ENCODE measurements at regions not wholly inside any gene's neighbourhood (a gene's known extent, or its start where the extent isn't known, plus 50 kb on each side); places are given as distances from the start of the nearest gene placed in this dataset.
"Not testable (repeated sequence)": the region's sequence is repeated elsewhere in the genome, so short reads cannot be mapped to it uniquely, and the experiment has no call there.

DNA sequence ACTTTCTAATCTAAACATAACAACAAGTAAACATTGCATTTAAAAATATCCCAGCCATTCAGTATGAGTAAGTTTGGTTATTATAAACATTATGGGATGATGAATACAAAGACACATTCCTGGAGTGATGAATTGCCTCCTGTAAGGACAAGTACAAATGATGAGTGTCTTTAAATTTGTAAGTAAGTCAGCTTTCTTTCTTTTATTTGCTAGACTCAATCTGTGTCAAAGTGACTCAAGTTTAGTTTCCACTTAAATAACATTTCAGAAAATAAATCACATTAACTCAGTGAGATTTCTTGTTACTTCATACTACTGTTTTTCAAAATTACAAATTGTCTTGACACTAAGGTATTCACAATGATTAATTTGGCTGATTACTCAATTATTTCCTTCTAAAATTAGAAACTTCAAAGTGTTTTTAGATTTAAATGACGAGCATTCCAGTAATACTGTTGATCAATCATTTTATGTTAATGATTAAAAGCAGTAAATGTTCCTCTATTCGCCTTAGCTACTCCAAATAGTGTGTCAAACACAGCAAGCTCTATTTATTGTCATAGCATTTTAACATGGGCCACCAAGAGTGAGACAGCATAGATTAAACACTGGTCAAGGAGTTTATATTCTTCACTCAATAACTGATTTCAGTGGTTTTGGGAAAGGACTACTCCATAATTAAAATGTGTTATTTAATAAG, 658.0 kb upstream of the MDGA2 start:
- no peak for DNase-seq

DNA sequence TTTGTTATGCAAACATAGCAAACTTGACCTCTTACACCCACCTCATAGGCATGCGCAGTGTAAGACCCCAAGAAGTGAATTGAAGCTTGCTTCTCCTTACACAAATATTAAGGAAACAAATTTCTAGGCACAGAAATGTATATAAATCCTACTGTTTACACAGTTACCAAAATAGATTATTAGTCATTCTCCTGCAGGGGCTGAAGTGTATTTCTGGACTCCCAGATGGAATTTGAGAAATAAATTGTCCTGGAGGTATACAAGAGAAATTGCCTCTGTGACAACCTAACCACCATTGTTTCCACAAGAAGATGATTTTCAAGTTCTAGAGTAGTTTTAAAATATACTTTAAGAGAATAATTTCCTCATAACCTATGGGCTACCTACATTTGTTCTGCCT, 656.0 kb upstream of the MDGA2 start:
- no peak for DNase-seq

DNA sequence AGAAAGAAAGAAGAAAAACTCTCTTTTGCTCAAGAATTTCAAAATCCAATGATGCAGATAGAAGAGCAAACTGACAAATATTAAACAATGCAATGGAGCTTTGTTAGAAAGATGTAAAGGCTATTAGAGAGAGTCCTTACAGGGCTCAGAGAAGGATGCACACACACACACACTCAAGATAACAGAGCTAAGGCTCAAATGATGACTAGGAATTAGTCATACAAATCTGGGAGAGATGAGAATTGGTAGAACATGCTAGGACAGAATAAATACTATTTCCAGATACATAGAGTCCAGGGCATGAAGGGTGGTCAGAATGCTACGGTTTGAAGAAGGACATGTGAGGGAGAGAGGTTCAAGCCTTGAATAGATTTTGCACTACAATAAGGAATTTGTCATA, 650.1 kb upstream of the MDGA2 start:
- DNase-seq = no peak

DNA sequence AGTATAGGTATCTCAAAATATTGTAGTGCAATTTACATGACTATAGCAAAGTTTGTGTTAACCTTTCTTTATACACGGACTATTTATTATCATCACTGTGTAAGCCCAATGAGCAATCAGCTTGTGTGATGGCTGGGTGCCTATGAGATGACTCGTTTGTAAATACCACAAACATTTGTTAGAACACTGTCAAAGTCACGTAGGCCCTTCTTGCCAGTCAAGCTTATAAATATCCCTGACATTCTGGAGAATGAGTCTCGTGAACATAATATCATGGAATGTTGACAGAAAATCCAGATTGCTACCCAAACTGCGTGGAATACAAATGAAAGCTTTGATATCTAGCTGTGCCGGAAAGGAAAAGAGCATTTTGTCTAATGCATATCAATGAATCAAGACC, 648.3 kb upstream of the MDGA2 start:
- DNase-seq = no peak

DNA sequence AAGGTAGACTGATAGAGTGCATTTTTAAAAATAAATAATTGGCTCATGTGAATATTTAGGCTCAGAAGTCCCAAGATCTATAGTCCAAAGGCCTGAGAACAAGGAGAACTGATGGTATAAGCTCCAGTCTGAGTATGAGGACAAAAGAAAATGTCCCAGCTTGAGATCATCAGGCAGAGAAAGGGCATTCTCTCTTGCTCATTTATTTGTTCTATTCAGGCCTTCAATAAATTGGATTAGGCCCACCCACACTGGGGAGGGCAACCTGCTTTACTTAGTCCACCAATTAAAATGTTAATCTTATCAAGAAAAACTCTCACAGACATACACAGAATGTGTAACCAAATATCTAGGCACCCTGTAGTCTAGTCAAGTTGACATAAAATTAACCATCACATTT, 644.4 kb upstream of the MDGA2 start:
- no peak for DNase-seq

DNA sequence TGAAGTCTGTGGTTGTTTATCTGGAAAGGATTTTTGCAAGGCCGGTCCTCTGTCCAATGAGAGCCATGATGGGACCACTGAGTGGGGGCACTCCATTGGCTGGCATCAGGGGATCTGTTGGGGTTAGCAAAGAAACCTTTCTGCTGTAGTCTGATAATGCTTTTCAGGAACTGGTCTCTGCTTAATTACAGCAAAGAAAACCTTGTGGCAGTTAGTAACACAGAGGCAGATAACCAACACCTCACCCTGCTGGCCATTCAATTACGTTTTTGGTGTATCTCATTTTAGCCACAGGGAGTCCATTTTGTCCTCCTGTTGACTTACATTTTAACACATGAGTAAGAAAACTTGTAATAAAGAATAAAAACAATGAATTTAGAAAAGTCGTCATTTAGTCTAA, 629.3 kb upstream of the MDGA2 start:
- DNase-seq = no peak

DNA sequence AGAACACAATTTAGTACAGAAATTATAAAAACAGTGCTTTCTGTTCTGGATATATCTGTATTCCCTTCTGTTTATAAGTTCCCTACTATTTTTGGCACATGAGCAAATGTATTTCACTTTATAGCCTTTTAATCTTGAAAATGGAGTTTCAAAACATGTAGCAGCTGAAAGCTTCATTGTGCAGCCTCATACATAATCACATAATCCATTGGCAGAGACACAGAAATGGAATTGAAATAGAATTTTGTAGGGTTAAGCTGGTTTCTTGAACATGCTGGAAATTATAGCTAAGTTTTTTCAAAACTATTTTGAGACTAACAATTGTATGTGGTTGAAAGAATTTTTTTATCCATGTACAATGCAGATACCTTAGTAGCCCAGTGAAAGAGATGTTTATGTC, 614.3 kb upstream of the MDGA2 start:
- DNase-seq = no peak

DNA sequence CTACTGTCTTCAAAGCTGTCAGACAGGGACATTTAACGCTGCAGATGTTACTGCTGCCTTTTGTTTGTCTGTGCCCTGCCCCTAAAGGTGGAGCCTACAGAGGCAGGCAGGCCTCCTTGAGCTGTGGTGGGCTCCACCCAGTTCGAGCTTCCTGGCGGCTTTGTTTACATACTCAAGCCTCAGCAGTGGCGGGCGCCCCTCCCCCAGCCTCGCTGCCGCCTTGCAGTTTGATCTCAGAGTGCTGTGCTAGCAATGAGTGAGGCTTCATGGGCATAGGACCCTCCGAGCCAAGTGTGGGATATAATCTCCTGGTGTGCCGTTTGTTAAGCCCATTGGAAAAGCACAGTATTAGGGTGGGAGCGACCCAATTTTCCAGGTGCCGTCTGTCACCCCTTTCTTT, 609.8 kb upstream of the MDGA2 start:
- DNase-seq = not testable (repeated sequence)

DNA sequence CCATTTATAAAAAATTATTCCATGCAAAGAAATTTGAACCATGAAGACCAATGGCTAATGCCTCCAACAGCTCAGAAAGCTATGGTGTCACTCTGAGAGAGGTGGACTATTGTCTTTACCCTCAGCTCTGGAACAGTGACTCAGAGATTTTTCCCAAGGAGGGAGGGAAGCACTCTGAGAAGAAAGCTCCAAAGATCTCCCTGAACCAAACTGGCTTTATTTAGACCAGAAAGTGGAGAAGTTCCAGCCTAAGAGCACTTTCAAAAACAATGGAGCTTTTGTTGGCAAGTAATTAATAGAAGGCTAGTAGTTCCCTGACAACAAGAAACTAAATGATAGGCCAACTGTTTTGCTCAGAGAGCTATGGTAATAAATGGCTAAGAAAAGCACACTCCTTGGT, 599.9 kb upstream of the MDGA2 start:
- DNase-seq = no peak

DNA sequence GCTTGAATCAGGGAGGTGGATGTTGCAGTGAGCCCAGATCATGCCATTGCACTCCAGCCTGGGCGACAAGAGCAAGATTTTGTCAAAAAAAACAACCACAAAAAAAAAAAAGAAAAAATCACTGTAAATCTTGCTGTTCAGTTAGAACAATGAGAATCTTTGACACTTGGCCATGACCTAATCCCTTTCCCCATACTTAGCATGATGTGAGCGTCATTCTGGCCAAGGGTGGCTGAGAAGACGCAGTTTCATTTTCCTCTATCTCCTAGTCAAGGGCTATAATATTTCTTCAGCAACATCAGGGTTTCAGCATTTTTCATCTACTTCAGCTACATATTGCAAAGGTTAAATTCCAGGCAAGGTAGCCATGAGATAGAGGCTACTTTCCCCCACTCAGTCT, 599.4 kb upstream of the MDGA2 start:
- DNase-seq = no peak

DNA sequence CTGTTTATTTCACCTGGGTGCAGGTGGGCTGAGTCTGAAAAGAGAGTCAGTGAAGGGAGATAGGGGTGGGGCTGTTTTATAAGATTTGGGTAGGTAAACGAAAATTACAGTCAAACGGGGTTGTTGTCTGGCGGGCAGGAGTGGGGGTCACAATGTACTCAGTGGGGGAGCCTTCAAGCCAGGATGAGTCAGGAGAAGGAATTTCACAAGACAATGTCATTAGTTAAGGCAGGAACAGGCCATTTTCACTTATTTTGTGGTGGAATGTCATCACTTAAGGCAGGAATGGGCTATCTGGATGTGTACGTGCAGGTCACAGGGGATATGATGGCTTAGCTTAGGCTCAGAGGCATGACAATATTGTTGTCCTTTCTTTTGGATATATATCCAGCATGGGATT, 592.5 kb upstream of the MDGA2 start:
- not testable (repeated sequence) for DNase-seq

DNA sequence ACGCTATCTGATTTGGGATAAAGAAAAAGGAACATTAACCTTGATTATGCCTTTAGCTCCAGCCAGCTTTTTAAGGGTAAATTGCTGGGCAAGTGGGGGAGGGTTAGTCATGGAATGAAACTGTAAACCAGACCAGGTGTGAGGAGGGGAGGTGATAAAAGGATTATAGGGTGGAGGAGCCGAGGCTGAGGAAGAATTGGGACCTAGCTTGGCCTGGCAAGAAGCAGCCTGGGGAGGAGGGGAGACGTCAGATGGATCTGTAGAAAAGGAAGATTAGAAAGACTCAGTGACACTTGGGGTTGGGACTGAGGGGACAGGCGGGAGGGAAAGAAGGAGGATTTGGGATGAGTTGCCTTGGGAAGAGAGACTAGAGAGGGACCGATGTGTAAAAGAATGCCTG, 590.8 kb upstream of the MDGA2 start:
- not testable (repeated sequence) for DNase-seq

DNA sequence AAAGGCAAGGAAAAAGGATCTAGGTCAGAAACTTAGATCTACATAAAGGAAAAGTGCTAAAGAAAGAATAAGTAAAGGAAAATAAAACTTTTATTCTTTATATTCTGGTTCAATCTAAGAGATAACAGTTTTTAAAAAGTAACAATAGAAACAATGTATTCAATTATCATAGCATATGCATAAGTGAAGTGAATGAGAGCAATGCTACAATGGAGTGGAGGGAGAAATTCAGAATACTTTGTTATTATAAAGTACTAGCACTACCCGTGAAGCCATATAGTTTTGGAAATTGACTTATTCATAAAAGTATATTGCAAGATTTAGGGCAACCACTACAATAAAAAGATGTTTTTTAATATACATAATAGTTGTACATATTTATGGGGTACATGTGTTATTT, 586.0 kb upstream of the MDGA2 start:
- no peak for DNase-seq

DNA sequence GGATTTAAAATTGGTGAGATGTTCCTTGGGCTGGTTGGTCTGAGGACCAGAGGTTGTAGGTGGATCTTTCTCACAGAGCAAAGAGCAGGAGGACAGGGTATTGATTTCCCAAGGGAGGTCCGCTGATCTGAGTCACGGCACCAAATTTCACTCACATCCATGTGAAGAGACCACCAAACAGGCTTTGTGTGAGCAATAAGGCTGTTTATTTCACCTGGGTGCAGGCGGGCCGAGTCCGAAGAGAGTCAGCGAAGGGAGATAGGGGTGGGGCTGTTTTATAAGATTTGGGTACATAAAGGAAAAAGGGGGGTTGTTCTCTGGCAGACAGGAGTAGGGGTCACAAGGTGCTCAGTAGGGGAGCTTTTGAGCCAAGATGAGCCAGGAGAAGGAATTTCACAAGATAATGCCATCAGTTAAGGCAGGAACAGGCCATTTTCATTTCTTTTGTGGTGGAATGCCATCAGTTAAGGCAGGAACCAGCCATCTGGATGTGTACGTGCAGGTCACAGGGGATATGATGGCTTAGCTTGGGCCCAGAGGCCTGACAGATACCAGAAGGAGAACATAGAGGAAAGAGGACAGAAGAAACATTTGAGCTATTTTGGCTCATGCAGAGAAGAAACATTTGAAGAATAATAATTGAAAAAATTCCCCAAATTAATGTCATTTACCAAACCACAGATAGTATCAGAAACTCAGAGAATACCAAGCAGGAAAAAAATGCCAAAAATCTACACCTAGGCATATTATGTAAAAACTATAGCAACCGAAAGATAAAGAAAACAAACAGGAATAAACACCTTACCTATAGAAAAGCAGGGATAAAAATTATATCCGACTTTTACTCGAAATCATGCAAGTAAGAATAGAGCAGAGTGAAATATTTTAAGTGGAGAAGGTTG, 585.2 kb upstream of the MDGA2 start:
- DNase-seq = not testable (repeated sequence)

DNA sequence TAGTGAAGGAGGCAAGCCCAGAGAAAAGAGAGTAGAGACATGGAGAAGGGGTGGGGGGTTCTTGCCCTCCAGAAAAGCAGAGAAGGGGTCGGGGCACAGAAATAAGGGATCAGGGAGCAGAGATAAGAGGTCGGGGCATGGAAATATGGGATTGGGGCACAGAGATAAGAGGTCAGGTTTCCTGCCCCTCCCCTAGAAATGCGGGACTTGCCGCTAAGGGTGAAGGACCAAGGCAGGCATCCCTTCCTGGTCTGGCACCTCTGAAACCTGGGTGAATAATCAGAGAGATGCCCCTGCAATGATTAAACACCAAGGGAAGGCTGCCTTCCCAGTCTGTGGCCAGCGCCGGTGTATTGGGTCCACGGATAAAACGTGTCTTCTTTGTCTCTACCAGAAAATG, 584.5 kb upstream of the MDGA2 start:
- DNase-seq = not testable (repeated sequence)

DNA sequence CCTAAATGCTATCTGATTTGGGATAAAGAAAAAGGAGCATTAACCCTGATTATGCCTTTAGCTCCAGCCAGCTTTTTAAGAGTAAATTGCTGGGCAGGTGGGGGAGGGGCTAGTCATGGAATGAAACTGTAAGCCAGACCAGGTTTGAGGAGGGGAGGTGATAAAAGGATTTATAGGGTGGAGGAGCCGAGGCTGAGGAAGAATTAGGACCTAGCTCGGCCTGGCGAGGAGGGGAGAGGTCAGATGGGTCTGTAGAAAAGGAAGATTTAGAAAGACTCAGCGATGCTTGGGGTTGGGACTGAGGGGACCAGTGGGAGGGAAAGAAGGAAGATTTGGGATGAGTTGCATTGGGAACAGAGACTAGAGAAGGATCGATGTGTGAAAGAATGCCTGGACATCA, 583.8 kb upstream of the MDGA2 start:
- not testable (repeated sequence) for DNase-seq

DNA sequence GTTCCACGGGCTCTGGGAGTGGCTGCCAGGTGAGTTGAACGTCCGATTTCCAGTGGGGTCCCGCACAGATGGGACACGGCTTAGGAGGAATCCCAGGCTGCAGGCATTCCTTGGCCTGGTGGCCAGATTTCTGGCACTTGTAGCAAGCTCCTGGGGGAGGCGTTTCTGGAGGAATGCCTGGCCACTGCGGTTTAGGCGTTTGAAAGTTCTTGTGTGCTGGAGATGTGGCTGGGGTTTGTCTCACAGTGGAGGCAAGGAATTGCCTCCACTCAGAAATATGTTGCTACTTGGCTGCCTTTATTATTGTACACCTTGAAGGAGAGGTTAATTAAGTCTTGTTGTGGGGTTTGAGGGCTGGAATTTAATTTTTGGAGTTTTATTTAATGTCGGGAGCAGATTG, 583.3 kb upstream of the MDGA2 start:
- DNase-seq = not testable (repeated sequence)

DNA sequence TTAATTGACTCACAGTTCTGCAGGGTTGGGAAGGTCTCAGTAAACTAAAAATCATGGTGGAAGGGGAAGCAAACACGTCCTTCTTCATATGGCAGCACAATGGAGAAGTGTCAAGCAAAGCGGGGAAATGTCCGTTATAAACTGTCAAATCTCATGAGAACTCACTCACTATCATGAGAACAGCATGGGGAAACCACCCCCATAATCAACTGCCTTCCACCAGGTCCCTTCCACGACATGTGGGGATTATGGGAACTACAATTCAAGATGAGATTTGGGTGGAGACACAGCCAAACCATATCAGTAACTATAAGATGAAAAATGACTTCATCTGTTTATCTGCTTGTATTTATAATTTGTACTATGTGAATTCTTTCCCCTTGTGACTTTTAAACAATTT, 577.6 kb upstream of the MDGA2 start:
- DNase-seq = no peak

DNA sequence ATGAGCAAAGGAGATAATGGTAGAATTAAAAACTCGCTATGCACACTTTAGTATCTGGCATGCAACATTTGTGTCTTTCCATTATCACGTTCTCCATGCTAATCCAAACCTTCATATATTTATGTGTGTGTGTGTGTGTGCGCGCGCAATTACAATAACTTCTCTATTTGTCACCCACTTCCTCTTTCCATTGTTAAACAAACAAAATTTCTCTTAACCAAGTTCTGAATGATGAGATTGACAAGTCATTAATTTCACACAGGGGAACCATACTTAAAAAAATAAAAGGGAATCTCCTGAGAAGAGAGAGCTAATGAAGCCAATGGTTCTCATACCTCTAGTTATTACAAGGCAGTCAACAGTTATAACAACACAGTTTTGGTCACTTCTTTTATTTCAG, 575.9 kb upstream of the MDGA2 start:
- no peak for DNase-seq

DNA sequence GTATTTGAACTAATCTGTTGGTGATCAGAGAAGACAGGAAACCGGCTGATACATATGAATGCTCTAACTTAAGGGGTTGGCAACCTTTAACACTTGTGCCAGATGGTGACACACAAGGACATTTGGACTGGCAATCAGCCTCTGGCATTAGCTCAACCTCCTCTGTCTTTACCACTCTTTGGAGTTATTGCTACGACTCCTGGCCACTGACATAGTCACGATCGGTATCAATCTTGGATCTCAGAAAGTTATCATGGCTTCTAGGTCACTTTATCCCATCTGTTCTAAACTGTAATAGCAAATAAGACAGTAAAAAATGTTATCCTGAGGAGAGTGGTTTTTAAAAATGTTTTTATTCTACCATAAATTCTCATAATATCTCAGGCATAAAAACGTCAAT, 575.2 kb upstream of the MDGA2 start:
- no peak for DNase-seq

DNA sequence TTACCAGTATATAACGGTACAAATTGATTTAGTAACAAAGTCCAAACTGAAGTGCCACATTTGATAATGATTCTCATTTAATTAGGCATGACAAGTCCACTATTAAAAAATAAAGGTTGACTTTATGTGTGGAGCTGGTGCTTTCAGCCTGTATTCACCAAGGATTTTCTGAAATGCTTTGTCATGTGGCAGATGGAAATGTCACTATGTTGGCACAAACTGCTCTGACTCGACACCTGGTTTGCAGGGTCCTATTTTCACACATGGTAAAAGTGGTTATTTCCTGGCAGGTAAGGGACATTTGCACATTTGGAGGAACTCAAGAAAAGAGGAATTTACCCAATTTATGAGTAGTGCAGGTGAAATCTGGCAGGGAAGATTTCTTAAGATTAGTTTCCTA, 572.6 kb upstream of the MDGA2 start:
- DNase-seq = no peak

DNA sequence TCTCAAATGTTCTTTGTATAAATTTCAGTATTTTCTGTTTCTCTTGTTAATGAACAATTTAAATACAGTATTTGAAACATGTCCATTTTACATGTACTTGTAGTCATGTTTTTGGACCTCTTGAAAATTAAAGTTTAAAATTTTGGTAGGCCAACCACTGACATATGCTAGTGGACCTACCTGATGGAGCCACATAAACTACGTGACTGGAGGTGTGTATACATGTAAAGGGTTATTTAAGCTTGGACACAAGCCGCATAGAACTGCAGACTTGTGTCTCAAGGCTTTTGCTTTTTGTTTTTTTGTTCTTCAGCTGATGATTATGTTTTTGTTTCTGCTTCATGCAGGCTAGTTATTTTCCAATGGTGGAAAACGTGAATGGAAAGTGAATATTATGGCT, 568.5 kb upstream of the MDGA2 start:
- DNase-seq = no peak

DNA sequence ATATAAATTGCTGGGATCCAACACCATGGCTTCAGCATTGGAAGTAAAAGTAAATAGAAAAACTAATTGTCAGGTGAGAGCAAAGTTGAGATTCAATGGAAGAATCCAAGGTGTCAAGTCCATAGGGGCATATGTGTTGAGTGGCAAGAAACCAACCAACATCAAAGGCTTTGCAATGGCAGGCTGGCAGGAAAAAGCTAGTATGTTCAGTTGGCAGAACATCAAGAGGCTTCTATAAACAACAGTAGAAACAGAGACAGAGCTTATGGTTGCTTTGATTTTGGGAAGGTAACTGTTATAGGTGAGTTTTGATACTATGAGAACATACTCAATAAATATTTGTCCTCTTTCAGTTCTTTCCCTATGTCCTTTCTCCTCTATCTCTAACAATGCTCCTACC, 553.7 kb upstream of the MDGA2 start:
- DNase-seq = no peak

DNA sequence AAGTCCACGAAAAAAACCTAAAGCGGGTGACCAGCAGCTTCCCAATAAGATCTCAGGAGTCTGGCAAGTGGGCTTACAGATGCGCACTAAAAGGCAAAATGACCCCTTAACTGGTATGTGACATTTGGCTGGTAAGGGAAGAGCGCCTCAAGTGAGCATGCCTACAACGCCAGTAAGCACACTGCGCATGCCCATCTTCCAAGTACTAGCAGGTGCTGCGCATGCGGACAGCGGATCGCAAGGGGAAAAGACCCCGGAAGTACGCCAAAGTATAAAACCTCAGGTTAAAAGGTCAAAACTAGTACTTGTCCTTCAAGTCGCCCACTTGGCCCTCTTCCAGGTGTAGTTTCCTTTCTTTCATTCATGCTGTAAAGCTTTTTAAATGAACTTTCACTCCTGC, 518.5 kb upstream of the MDGA2 start:
- no peak for DNase-seq

DNA sequence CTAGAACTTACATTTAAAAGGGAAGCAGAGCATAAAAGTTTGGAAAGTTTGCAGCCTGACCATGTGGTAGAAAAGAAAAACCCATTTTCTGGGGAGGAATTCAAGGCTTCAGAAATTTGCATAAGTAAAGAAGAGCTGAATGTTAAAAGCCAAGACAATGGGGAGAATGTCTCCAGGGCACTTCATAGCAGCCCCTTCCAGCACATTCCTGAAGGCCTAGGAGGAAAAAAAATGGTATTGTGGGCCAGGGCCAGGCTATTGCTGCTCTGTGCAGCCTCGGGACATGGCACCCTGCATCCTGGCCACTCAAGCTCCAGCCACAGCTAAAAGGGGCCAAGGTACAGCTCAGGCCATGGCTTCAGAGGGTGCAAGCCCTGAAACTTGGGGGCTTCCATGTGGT, 474.2 kb upstream of the MDGA2 start:
- not testable (repeated sequence) for DNase-seq

Measured in NCI-H1092 (cell line).